CD14-positive monocyte (primary cell): ENCODE measurements at regions not wholly inside any gene's neighbourhood (a gene's known extent, or its start where the extent isn't known, plus 50 kb on each side); places are given as distances from the start of the nearest gene placed in this dataset.

Experiments
- DNase-seq, 3 donors: peaks; one replicate each; pipeline ENCODE4 v3.0.0-alpha.2; 2011 to 2022
- H2AFZ ChIP-seq: 2 replicates; pipeline ENCODE4 v1.6.0; 2012; ENCODE audit warnings: mild to moderate bottlenecking, low read depth, low read length, inconsistent platforms; ENCODE audit not compliant: insufficient read depth, poor library complexity, severe bottlenecking
- H3K27ac ChIP-seq, 2 donors: 1 replicate in 1 of 2; 2 replicates in 1 of 2; pipeline ENCODE4 v1.5.1; 2012 to 2013; ENCODE audit warnings: low read length in 2 of 2, control low read depth in 1 of 2, inconsistent platforms in 1 of 2, low read depth in 1 of 2, mild to moderate bottlenecking in 1 of 2
- H3K27me3 ChIP-seq, 2 donors: one replicate each; pipeline versions ENCODE4 v1.6.0 to v1.6.1; 2011 to 2013; ENCODE audit warnings: low read length in 2 of 2; ENCODE audit not compliant: control insufficient read depth in 2 of 2, insufficient read depth in 2 of 2
- H3K36me3 ChIP-seq, 2 donors: replicated peaks in 1 of 2; 1 replicate in 1 of 2; 2 replicates in 1 of 2; pipeline versions ENCODE4 v1.5.1 to v1.6.1; 2012 to 2013; ENCODE audit warnings: low read length in 2 of 2, control low read depth in 1 of 2, inconsistent platforms in 1 of 2, mild to moderate bottlenecking in 1 of 2; ENCODE audit not compliant: insufficient read depth in 2 of 2, control insufficient read depth in 1 of 2
- H3K4me1 ChIP-seq, 2 donors: 1 replicate in 1 of 2; 2 replicates in 1 of 2; pipeline versions ENCODE4 v1.5.1 to v1.6.1; 2012 to 2013; ENCODE audit warnings: low read length in 2 of 2, control low read depth in 1 of 2, inconsistent platforms in 1 of 2, mild to moderate bottlenecking in 1 of 2, moderate library complexity in 1 of 2; ENCODE audit not compliant: insufficient read depth in 2 of 2, control insufficient read depth in 1 of 2
- H3K4me2 ChIP-seq: replicated peaks from 2 replicates; pipeline ENCODE3; 2012; ENCODE audit warnings: low read length, moderate library complexity, mild to moderate bottlenecking; ENCODE audit not compliant: poor library complexity, severe bottlenecking; ENCODE audit errors: extremely low read depth
- H3K4me3 ChIP-seq, 3 experiments: fragments of 200-600 bp in 1 of 3; sonication (generic) in 1 of 3; replicated peaks in 1 of 3; 1 replicate in 2 of 3; 2 replicates in 1 of 3; pipeline ENCODE4 v1.5.1; 2011 to 2013; ENCODE audit warnings: low read length in 3 of 3, mild to moderate bottlenecking in 3 of 3, control low read depth in 2 of 3, low read depth in 2 of 3, inconsistent platforms in 1 of 3, moderate library complexity in 1 of 3
- H3K79me2 ChIP-seq: 2 replicates; pipeline ENCODE4 v1.6.0; 2012; ENCODE audit warnings: mild to moderate bottlenecking, control low read depth, inconsistent platforms, low read length, moderate library complexity; ENCODE audit not compliant: insufficient read depth
- H3K9ac ChIP-seq: 2 replicates; pipeline ENCODE4 v1.6.0; 2017; ENCODE audit warnings: low read length, mild to moderate bottlenecking; ENCODE audit not compliant: insufficient read depth, poor library complexity, severe bottlenecking
- H3K9me3 ChIP-seq, 2 donors: replicated peaks in 1 of 2; 1 replicate in 1 of 2; 2 replicates in 1 of 2; pipeline versions ENCODE4 v1.5.1 to v1.6.1; 2012 to 2013; ENCODE audit warnings: low read length in 2 of 2, control low read depth in 1 of 2; ENCODE audit not compliant: control insufficient read depth in 1 of 2, insufficient read depth in 1 of 2
- H4K20me1 ChIP-seq: 2 replicates; pipeline ENCODE4 v1.6.0; 2012; ENCODE audit warnings: mild to moderate bottlenecking, low read length, control low read depth, moderate library complexity; ENCODE audit not compliant: insufficient read depth
- H3K27ac Mint-ChIP-seq, 7 donors: one replicate each; pipeline ENCODE4 v1.8.0; 2020; ENCODE audit warnings: mild to moderate bottlenecking in 7 of 7, mixed read lengths in 7 of 7, moderate library complexity in 6 of 7, inconsistent platforms in 2 of 7
- H3K27me3 Mint-ChIP-seq, 3 donors: one replicate each; pipeline ENCODE4 v1.8.0; 2021 to 2022; ENCODE audit warnings: low read depth in 3 of 3, mild to moderate bottlenecking in 3 of 3, mixed read lengths in 3 of 3, moderate library complexity in 3 of 3, inconsistent platforms in 1 of 3
- H3K36me3 Mint-ChIP-seq, 2 donors: one replicate each; pipeline ENCODE4 v1.8.0; 2020; ENCODE audit warnings: mixed read lengths in 2 of 2, inconsistent platforms in 1 of 2, mild to moderate bottlenecking in 1 of 2
- H3K4me1 Mint-ChIP-seq: one replicate; pipeline ENCODE4 v1.8.0; 2020; ENCODE audit warnings: mild to moderate bottlenecking, mixed read lengths
- H3K4me3 Mint-ChIP-seq, 2 donors: one replicate each; pipeline ENCODE4 v1.8.0; 2020; ENCODE audit warnings: mild to moderate bottlenecking in 2 of 2, mixed read lengths in 2 of 2, moderate library complexity in 1 of 2
- H3K9me3 Mint-ChIP-seq, 7 donors: one replicate each; pipeline ENCODE4 v1.8.0; 2020 to 2022; ENCODE audit warnings: mixed read lengths in 7 of 7, mild to moderate bottlenecking in 6 of 7, moderate library complexity in 6 of 7, inconsistent platforms in 2 of 7
- CTCF ChIP-seq: fragments of 200-600 bp; IDR thresholded peaks from one replicate; pipeline ENCODE4 v1.8.0; 2022; ENCODE audit warnings: antibody characterized with exemption, mild to moderate bottlenecking
- WGBS: methylation state at CpG from one replicate; pipeline ENCODE4 v1.1.5; 2013; ENCODE audit warnings: missing lambda C conversion rate; ENCODE audit not compliant: insufficient coverage; 5-methylcytosine and 5-hydroxymethylcytosine counted together
- intact Hi-C, 2 donors: fragments of 100-400 bp; cut with micrococcal nuclease; formaldehyde crosslinking; loops; one replicate each; pipeline versions ENCODE4 v1.15.0 to v1.15.1; 2023

GRCh38 chr2:13102397-13103063, 385.8 kb downstream of the TRIB2 start:
- no peak for DNase-seq
- Mint-ChIP-seq H3K4me1 (no peaks in the 10 kb centered on the region), H3K36me3 (no peaks in the 10 kb centered on the region), H3K9me3 (peaks cover 0 to 6% (median 0%) of the 10 kb centered on the region in 7 donors), H3K4me3 (no peak overlapping the region), H3K27ac (no peak overlapping the region), H3K27me3 (no peaks in the 10 kb centered on the region)
- no CpG with 5 or more reads among the region's 4 CpGs for WGBS
- no peaks in the 10 kb centered on the region for H3K4me1 ChIP-seq
- H3K9me3 ChIP-seq: peaks cover 0 to 4% of the 10 kb centered on the region in 2 donors
- H3K27me3 ChIP-seq: no peaks in the 10 kb centered on the region
- intact Hi-C loops: no loop called here
- H3K4me2 ChIP-seq: no peak overlapping the region
- H3K9ac ChIP-seq: no peak overlapping the region
- no peak overlapping the region for H2AFZ ChIP-seq
- H3K27ac ChIP-seq: no peak overlapping the region
- no peaks in the 10 kb centered on the region for H4K20me1 ChIP-seq
- no peaks in the 10 kb centered on the region for H3K36me3 ChIP-seq
- H3K4me3 ChIP-seq: no peak overlapping the region
- TF ChIP-seq CTCF: no peak
- H3K79me2 ChIP-seq: no peaks in the 10 kb centered on the region

GRCh38 chr2:13103151-13103550, 386.4 kb downstream of the TRIB2 start:
- H3K27ac ChIP-seq: no peak overlapping the region
- H3K36me3 Mint-ChIP-seq: no peaks in the 10 kb centered on the region
- TF ChIP-seq CTCF: no peak
- H2AFZ ChIP-seq: no peak overlapping the region
- H3K27me3 Mint-ChIP-seq: peaks cover 0 to under 1% (median 0%) of the 10 kb centered on the region in 3 donors
- WGBS: no CpG with 5 or more reads among the region's 1 CpG
- peaks cover 0 to 4% of the 10 kb centered on the region in 2 donors for H3K9me3 ChIP-seq
- H3K27me3 ChIP-seq: no peaks in the 10 kb centered on the region
- H3K79me2 ChIP-seq: no peaks in the 10 kb centered on the region
- peaks cover 0 to 6% (median 0%) of the 10 kb centered on the region in 7 donors for H3K9me3 Mint-ChIP-seq
- H3K4me2 ChIP-seq: no peak overlapping the region
- no peaks in the 10 kb centered on the region for H3K4me1 ChIP-seq
- no peaks in the 10 kb centered on the region for H4K20me1 ChIP-seq
- no peak overlapping the region for H3K27ac Mint-ChIP-seq
- no peaks in the 10 kb centered on the region for H3K4me1 Mint-ChIP-seq
- no peak overlapping the region for H3K9ac ChIP-seq
- no peak overlapping the region for H3K4me3 ChIP-seq
- intact Hi-C loops: no loop called here
- DNase-seq: no peak
- no peaks in the 10 kb centered on the region for H3K36me3 ChIP-seq
- H3K4me3 Mint-ChIP-seq: no peak overlapping the region
